Lung microvascular endothelial cell (primary cell): ENCODE measurements at regions not wholly inside any gene's neighbourhood (a gene's known extent, or its start where the extent isn't known, plus 50 kb on each side); places are given as distances from the start of the nearest gene placed in this dataset.

ENCODE experiments used
- DNase-seq, 2 donors: peaks; one replicate each; pipeline versions ENCODE4 v3.0.0 to v3.0.0-alpha.2; 2010; ENCODE audit warnings: low read depth in 2 of 2

- no peak for DNase-seq
Observed at GRCh38 chr11:104340590-104340989, 176.6 kb upstream of the PDGFD start.

GRCh38 chr11:104339380-104339831, 175.5 kb upstream of the PDGFD start:
- DNase-seq = no peak

- no peak for DNase-seq
Observed at GRCh38 chr11:104338186-104338585, 174.2 kb upstream of the PDGFD start.

GRCh38 chr11:104337273-104337672, 173.3 kb upstream of the PDGFD start:
- no peak for DNase-seq

GRCh38 chr11:104333977-104334376, 170.0 kb upstream of the PDGFD start:
- peak; percentile 3 to 24 for DNase-seq

- peak; percentile 5 to 36 for DNase-seq
Observed at GRCh38 chr11:104332110-104332509, 168.2 kb upstream of the PDGFD start.

GRCh38 chr11:104329078-104329665, 165.2 kb upstream of the PDGFD start:
- no peak for DNase-seq

GRCh38 chr11:104328512-104328907, 164.6 kb upstream of the PDGFD start:
- DNase-seq = no peak

GRCh38 chr11:104327861-104328511, 164.0 kb upstream of the PDGFD start:
- DNase-seq = no peak

- no peak for DNase-seq
Observed at GRCh38 chr11:104325093-104325492, 161.1 kb upstream of the PDGFD start.

- no peak for DNase-seq
Observed at GRCh38 chr11:104324276-104324675, 160.3 kb upstream of the PDGFD start.

- no peak for DNase-seq
Observed at GRCh38 chr11:104323841-104324240, 159.9 kb upstream of the PDGFD start.

GRCh38 chr11:104322696-104323095, 158.7 kb upstream of the PDGFD start:
- no peak for DNase-seq

- no peak for DNase-seq
Observed at GRCh38 chr11:104320956-104321355, 157.0 kb upstream of the PDGFD start.

- no peak for DNase-seq
Observed at GRCh38 chr11:104320097-104320496, 156.2 kb upstream of the PDGFD start.

GRCh38 chr11:104319396-104319795, 155.4 kb upstream of the PDGFD start:
- no peak for DNase-seq

GRCh38 chr11:104306862-104307474, 143.0 kb upstream of the PDGFD start:
- DNase-seq = no peak

- no peak for DNase-seq
Observed at GRCh38 chr11:104301776-104302175, 137.8 kb upstream of the PDGFD start.

GRCh38 chr11:104291646-104292045, 127.7 kb upstream of the PDGFD start:
- no peak for DNase-seq

GRCh38 chr11:104286129-104286528, 122.2 kb upstream of the PDGFD start:
- DNase-seq = no peak

GRCh38 chr11:104279587-104279986, 115.6 kb upstream of the PDGFD start:
- no peak for DNase-seq

GRCh38 chr11:104275992-104276391, 112.0 kb upstream of the PDGFD start:
- DNase-seq = peak; percentile 13 to 40

- DNase-seq = peak; percentile 27 to 70
Observed at GRCh38 chr11:104260456-104260855, 96.5 kb upstream of the PDGFD start.
